WTC11 (cell line): ENCODE measurements at regions not wholly inside any gene's neighbourhood (a gene's known extent, or its start where the extent isn't known, plus 50 kb on each side); places are given as distances from the start of the nearest gene placed in this dataset.

Experiments used
- ATF1 ChIP-seq: sonication (generic); formaldehyde crosslinking; IDR thresholded peaks from 2 replicates; pipeline ENCODE4 v1.8.1; 2023; ENCODE audit warnings: mild to moderate bottlenecking, moderate library complexity, missing genetic modification reagents
- ELF4 ChIP-seq: sonication (generic); formaldehyde crosslinking; IDR thresholded peaks from 2 replicates; pipeline ENCODE4 v1.8.1; 2022; ENCODE audit warnings: low read depth, mild to moderate bottlenecking, moderate library complexity, missing genetic modification reagents
- SMAD3 ChIP-seq: sonication (generic); formaldehyde crosslinking; IDR thresholded peaks from 2 replicates; pipeline ENCODE4 v1.8.0; 2022; ENCODE audit warnings: missing genetic modification reagents, mild to moderate bottlenecking, borderline replicate concordance
- TF ChIP-seq, protein P1 (sequence below): fragments of 200-600 bp; IDR thresholded peaks from 2 replicates; pipeline ENCODE4 v1.8.0; 2022; ENCODE audit warnings: antibody characterized with exemption
- TF ChIP-seq, protein P2 (sequence below): sonication (generic); formaldehyde crosslinking; IDR thresholded peaks from 2 replicates; pipeline ENCODE4 v1.8.0; 2022; ENCODE audit warnings: mild to moderate bottlenecking, missing genetic modification reagents

GRCh38 chr12:84495711-84496110 lies 416.9 kb downstream of the SLC6A15 start:
- no peak for TF ChIP-seq ELF4 (CRISPR knock-in tag)
- TF ChIP-seq, protein P1, sequence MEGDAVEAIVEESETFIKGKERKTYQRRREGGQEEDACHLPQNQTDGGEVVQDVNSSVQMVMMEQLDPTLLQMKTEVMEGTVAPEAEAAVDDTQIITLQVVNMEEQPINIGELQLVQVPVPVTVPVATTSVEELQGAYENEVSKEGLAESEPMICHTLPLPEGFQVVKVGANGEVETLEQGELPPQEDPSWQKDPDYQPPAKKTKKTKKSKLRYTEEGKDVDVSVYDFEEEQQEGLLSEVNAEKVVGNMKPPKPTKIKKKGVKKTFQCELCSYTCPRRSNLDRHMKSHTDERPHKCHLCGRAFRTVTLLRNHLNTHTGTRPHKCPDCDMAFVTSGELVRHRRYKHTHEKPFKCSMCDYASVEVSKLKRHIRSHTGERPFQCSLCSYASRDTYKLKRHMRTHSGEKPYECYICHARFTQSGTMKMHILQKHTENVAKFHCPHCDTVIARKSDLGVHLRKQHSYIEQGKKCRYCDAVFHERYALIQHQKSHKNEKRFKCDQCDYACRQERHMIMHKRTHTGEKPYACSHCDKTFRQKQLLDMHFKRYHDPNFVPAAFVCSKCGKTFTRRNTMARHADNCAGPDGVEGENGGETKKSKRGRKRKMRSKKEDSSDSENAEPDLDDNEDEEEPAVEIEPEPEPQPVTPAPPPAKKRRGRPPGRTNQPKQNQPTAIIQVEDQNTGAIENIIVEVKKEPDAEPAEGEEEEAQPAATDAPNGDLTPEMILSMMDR, result no peak
- TF ChIP-seq, protein P2, sequence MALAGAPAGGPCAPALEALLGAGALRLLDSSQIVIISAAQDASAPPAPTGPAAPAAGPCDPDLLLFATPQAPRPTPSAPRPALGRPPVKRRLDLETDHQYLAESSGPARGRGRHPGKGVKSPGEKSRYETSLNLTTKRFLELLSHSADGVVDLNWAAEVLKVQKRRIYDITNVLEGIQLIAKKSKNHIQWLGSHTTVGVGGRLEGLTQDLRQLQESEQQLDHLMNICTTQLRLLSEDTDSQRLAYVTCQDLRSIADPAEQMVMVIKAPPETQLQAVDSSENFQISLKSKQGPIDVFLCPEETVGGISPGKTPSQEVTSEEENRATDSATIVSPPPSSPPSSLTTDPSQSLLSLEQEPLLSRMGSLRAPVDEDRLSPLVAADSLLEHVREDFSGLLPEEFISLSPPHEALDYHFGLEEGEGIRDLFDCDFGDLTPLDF (CRISPR knock-in tag), result no peak
- no peak for TF ChIP-seq ATF1 (CRISPR knock-in tag)
- TF ChIP-seq SMAD3 (CRISPR knock-in tag), result no peak
